MCF 10A (cell line): ENCODE measurements at regions not wholly inside any gene's neighbourhood (a gene's known extent, or its start where the extent isn't known, plus 50 kb on each side); places are given as distances from the start of the nearest gene placed in this dataset.

Source experiments
- BruUV-seq: library from RNA; stranded (reverse); fragments of 400-500 nt; replicated peaks from 2 replicates; lab custom pipeline; 2021; lab: Mats Ljungman, UMichigan
- CTCF ChIA-PET: fragments of 300-600 bp; sonication (Branson Sonifier 250); formaldehyde crosslinking; extraction: SDS; loops from one replicate; lab custom pipeline; 2021; ENCODE audit warnings: antibody characterized with exemption, inconsistent platforms; lab: Yijun Ruan, JAX
- POLR2A ChIA-PET: fragments of 300-600, 350-650 bp; sonication (Branson Sonifier 250); formaldehyde crosslinking; extraction: SDS; loops from one replicate; lab custom pipeline; 2020; ENCODE audit warnings: antibody characterized with exemption, inconsistent platforms; lab: Yijun Ruan, JAX
- DNase-seq: peaks from one replicate; pipeline ENCODE4 v3.0.0-alpha.2; 2018; ENCODE audit not compliant: unreplicated experiment
- H3K27ac Mint-ChIP-seq: one replicate; pipeline ENCODE4 v1.8.0; 2022; ENCODE audit warnings: mild to moderate bottlenecking, low read depth, mixed read lengths; ENCODE audit not compliant: unreplicated experiment
- H3K27me3 Mint-ChIP-seq: one replicate; pipeline ENCODE4 v1.8.0; 2022; ENCODE audit warnings: mixed read lengths; ENCODE audit not compliant: insufficient read depth, unreplicated experiment
- H3K36me3 Mint-ChIP-seq: one replicate; pipeline ENCODE4 v1.8.0; 2022; ENCODE audit warnings: mild to moderate bottlenecking, moderate library complexity, mixed read lengths; ENCODE audit not compliant: insufficient read depth, unreplicated experiment
- H3K4me1 Mint-ChIP-seq: one replicate; pipeline ENCODE4 v1.8.0; 2022; ENCODE audit warnings: mixed read lengths; ENCODE audit not compliant: insufficient read depth, unreplicated experiment
- H3K4me3 Mint-ChIP-seq: one replicate; pipeline ENCODE4 v1.8.0; 2022; ENCODE audit warnings: mild to moderate bottlenecking, moderate library complexity, mixed read lengths; ENCODE audit not compliant: unreplicated experiment
- H3K9me3 Mint-ChIP-seq: one replicate; pipeline ENCODE4 v1.8.0; 2022; ENCODE audit warnings: mixed read lengths; ENCODE audit not compliant: unreplicated experiment
- CTCF ChIP-seq: fragments of 200-600 bp; IDR thresholded peaks from one replicate; pipeline ENCODE4 v1.8.0; 2022; ENCODE audit warnings: antibody characterized with exemption, mild to moderate bottlenecking; ENCODE audit not compliant: unreplicated experiment
- intact Hi-C: fragments of 100-400 bp; cut with micrococcal nuclease; formaldehyde crosslinking; loops from 2 replicates; pipeline ENCODE4 v1.14.1; 2022

- CTCF ChIA-PET = no interaction called here
- H3K4me3 Mint-ChIP-seq = no peak overlapping the region
- H3K27me3 Mint-ChIP-seq = no peaks in the 10 kb centered on the region
Measured at GRCh38 chr13:112181336-112182067, 114.6 kb downstream of the SOX1 start.

DNA sequence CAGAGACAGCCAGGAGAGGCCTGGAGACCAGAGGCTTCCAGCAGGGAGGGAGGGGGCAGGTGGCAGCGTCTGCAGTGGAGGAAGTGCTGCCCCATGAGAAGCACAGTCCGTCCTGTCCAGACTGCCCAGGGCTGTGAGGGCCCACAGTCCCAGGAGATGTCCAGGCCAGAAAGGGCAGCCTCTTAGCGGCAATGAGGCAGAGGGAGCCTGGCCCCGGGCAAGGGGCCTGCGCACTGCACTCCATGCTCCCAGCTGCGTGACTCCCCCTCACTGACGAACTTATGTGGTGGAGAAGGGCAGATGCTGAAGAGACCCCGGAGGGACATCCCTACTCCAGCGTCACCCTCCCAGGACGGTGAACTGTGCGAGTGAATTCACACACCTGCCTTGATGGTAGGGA is 115.3 kb downstream of the SOX1 start:
- no TSS peak for BruUV-seq
- peaks cover 24% of the 10 kb centered on the region for H3K9me3 Mint-ChIP-seq
- intact Hi-C loops = no loop called here
- H3K4me1 Mint-ChIP-seq = no peaks in the 10 kb centered on the region
- H3K27me3 Mint-ChIP-seq = no peaks in the 10 kb centered on the region
- TF ChIP-seq CTCF = no peak
- CTCF ChIA-PET = no interaction called here
- H3K27ac Mint-ChIP-seq = no peak overlapping the region
- no peak for DNase-seq
- POLR2A ChIA-PET = no interaction called here
- H3K36me3 Mint-ChIP-seq = no peaks in the 10 kb centered on the region
- H3K4me3 Mint-ChIP-seq = no peak overlapping the region

More at GRCh38 chr13:112181336-112182067, 114.6 kb downstream of the SOX1 start:
- DNase-seq = no peak
- intact Hi-C loops = no loop called here
- H3K36me3 Mint-ChIP-seq = no peaks in the 10 kb centered on the region
- POLR2A ChIA-PET = no interaction called here
- H3K4me1 Mint-ChIP-seq = no peaks in the 10 kb centered on the region
- TF ChIP-seq CTCF = no peak
- H3K9me3 Mint-ChIP-seq = peaks cover 24% of the 10 kb centered on the region
- H3K27ac Mint-ChIP-seq = no peak overlapping the region
- no TSS peak for BruUV-seq

- ChIA-PET CTCF (no interaction called here), POLR2A (no interaction called here)
- TF ChIP-seq CTCF = no peak
- no peak overlapping the region for H3K4me3 Mint-ChIP-seq
- H3K4me1 Mint-ChIP-seq = no peaks in the 10 kb centered on the region
- DNase-seq = peak; percentile 49
- H3K27me3 Mint-ChIP-seq = no peaks in the 10 kb centered on the region
- no TSS peak for BruUV-seq
- intact Hi-C loops = no loop called here
- no peaks in the 10 kb centered on the region for H3K36me3 Mint-ChIP-seq
- peaks cover 24% of the 10 kb centered on the region for H3K9me3 Mint-ChIP-seq
- H3K27ac Mint-ChIP-seq = no peak overlapping the region
Measured at GRCh38 chr13:112182846-112183531, 116.0 kb downstream of the SOX1 start.

DNA sequence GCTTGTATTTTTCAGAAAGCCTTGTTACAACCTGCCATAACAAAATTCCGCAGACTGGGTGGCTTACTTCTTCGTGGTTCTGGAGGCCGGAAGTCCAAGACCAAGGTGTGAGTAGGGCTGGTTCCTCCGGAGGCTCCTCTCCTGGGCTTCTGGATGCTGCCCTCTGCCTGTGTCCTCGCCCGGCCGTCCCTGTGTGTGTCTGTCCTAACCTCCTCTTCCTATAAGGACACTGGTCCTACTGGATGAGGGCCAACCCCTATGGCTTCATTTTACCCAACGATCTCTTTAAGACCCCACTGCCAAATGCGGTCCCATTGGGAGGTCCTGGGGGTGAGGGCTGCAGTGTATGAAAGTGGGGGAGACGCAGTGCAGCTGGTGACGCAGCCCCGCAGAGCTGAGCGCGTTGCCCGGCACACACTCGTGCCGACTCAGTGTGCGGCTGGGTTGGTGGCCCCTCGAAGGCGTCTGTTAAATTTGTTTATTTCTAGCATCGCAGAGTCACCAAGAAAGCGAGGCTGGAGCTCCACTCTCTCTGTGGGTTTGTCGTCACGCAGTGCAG is 116.7 kb downstream of the SOX1 start:
- intact Hi-C loops = no loop called here
- no peaks in the 10 kb centered on the region for H3K4me1 Mint-ChIP-seq
- BruUV-seq = no TSS peak
- no peak for DNase-seq
- TF ChIP-seq CTCF = no peak
- peaks cover 27% of the 10 kb centered on the region for H3K9me3 Mint-ChIP-seq
- H3K36me3 Mint-ChIP-seq = no peaks in the 10 kb centered on the region
- no peak overlapping the region for H3K27ac Mint-ChIP-seq
- CTCF ChIA-PET = interaction anchor here (0.6 kb wide), 1 partner anchor 264 kb away, joined by 3 read pairs; no protein-coding TSS in a partner anchor
- POLR2A ChIA-PET = no interaction called here
- H3K4me3 Mint-ChIP-seq = no peak overlapping the region
- H3K27me3 Mint-ChIP-seq = no peaks in the 10 kb centered on the region
